OCI-LY7 (cell line): ENCODE measurements at regions not wholly inside any gene's neighbourhood (a gene's known extent, or its start where the extent isn't known, plus 50 kb on each side); places are given as distances from the start of the nearest gene placed in this dataset.

ENCODE experiments used
- CTCF ChIP-seq: fragments of 200-600 bp; sonication (generic); conservative IDR thresholded peaks from 2 replicates; pipeline ENCODE4 v1.5.1; 2014; ENCODE audit warnings: mild to moderate bottlenecking, antibody characterized with exemption, low read length, moderate library complexity, mixed read lengths
- EZH2phosphoT487 ChIP-seq: fragments of 200-600 bp; sonication (generic); IDR thresholded peaks from 2 replicates; pipeline ENCODE4 v1.6.1; 2018; ENCODE audit warnings: low read depth, borderline replicate concordance, mild to moderate bottlenecking, mixed run types, antibody characterized with exemption, low read length, moderate library complexity, mixed read lengths

- TF ChIP-seq CTCF (no peak), EZH2phosphoT487 (no peak)
These were observed 445.8 kb upstream of the CITED2 start for GRCh38 chr6:139820210-139820609.
